NB4 (cell line): ENCODE measurements at regions not wholly inside any gene's neighbourhood (a gene's known extent, or its start where the extent isn't known, plus 50 kb on each side); places are given as distances from the start of the nearest gene placed in this dataset.

Experiments used
- MYC ChIP-seq: IDR thresholded peaks from 2 replicates; pipeline ENCODE4 v1.6.1; 2011; ENCODE audit warnings: low read depth, low read length
- POLR2A ChIP-seq: IDR thresholded peaks from 2 replicates; pipeline ENCODE4 v1.6.1; 2011; ENCODE audit warnings: mild to moderate bottlenecking; ENCODE audit not compliant: insufficient read length; ENCODE audit errors: extremely low read depth
- TF ChIP-seq, protein P1 (sequence below): IDR thresholded peaks from one replicate; pipeline ENCODE4 v1.5.1; 2012; ENCODE audit warnings: low read depth, low read length

- TF ChIP-seq, protein P1, sequence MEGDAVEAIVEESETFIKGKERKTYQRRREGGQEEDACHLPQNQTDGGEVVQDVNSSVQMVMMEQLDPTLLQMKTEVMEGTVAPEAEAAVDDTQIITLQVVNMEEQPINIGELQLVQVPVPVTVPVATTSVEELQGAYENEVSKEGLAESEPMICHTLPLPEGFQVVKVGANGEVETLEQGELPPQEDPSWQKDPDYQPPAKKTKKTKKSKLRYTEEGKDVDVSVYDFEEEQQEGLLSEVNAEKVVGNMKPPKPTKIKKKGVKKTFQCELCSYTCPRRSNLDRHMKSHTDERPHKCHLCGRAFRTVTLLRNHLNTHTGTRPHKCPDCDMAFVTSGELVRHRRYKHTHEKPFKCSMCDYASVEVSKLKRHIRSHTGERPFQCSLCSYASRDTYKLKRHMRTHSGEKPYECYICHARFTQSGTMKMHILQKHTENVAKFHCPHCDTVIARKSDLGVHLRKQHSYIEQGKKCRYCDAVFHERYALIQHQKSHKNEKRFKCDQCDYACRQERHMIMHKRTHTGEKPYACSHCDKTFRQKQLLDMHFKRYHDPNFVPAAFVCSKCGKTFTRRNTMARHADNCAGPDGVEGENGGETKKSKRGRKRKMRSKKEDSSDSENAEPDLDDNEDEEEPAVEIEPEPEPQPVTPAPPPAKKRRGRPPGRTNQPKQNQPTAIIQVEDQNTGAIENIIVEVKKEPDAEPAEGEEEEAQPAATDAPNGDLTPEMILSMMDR: no peak
- TF ChIP-seq POLR2A: no peak
- TF ChIP-seq MYC: no peak
These were observed 120.9 kb upstream of the DLX2 start for GRCh38 chr2:172223601-172224054.
